H9 (cell line): ENCODE measurements at regions not wholly inside any gene's neighbourhood (a gene's known extent, or its start where the extent isn't known, plus 50 kb on each side); places are given as distances from the start of the nearest gene placed in this dataset.

Experiments
- DNase-seq: peaks from one replicate; pipeline ENCODE4 v3.0.0-alpha.2; 2017
- H2AFZ ChIP-seq: one replicate; pipeline ENCODE4 v1.6.1; 2013; ENCODE audit warnings: mild to moderate bottlenecking, low read length, control low read depth, moderate library complexity
- H2AK5ac ChIP-seq: 2 replicates; pipeline ENCODE4 v1.6.1; 2013; ENCODE audit warnings: low read length, control low read depth, mixed read lengths; ENCODE audit not compliant: insufficient read length
- H2BK120ac ChIP-seq: one replicate; pipeline ENCODE4 v1.6.1; 2013; ENCODE audit warnings: low read depth, mild to moderate bottlenecking, low read length, control low read depth, inconsistent platforms; ENCODE audit not compliant: poor library complexity, severe bottlenecking
- H2BK12ac ChIP-seq: 2 replicates; pipeline ENCODE4 v1.6.1; 2013; ENCODE audit warnings: low read length, control low read depth, mixed read lengths, low read depth; ENCODE audit not compliant: insufficient read length
- H2BK15ac ChIP-seq: 2 replicates; pipeline ENCODE4 v1.6.1; 2013; ENCODE audit warnings: low read depth, low read length, control low read depth
- H2BK20ac ChIP-seq: one replicate; pipeline ENCODE4 v1.6.1; 2013; ENCODE audit warnings: low read depth, mild to moderate bottlenecking, low read length, control low read depth, inconsistent platforms; ENCODE audit not compliant: poor library complexity, severe bottlenecking
- H2BK5ac ChIP-seq: 2 replicates; pipeline ENCODE4 v1.6.1; 2013; ENCODE audit warnings: low read length, control low read depth, mixed read lengths; ENCODE audit not compliant: insufficient read length
- H3K14ac ChIP-seq: 2 replicates; pipeline ENCODE4 v1.6.1; 2013; ENCODE audit warnings: low read length, control low read depth; ENCODE audit not compliant: insufficient read depth
- H3K18ac ChIP-seq: 2 replicates; pipeline ENCODE4 v1.6.1; 2013; ENCODE audit warnings: low read depth, mild to moderate bottlenecking, mixed read lengths, low read length, control low read depth; ENCODE audit not compliant: insufficient read length
- H3K23ac ChIP-seq: 2 replicates; pipeline ENCODE4 v1.6.1; 2013; ENCODE audit warnings: low read length, control low read depth, mixed read lengths, low read depth; ENCODE audit not compliant: insufficient read length
- H3K23me2 ChIP-seq: 2 replicates; pipeline ENCODE4 v1.6.1; 2013; ENCODE audit warnings: low read depth, mild to moderate bottlenecking, mixed read lengths, low read length, control low read depth; ENCODE audit not compliant: insufficient read length, poor library complexity, severe bottlenecking
- H3K27ac ChIP-seq: 2 replicates; pipeline ENCODE4 v1.5.1; 2013; ENCODE audit warnings: low read length, control low read depth, mixed read lengths, low read depth; ENCODE audit not compliant: insufficient read length
- H3K27me3 ChIP-seq: 2 replicates; pipeline ENCODE4 v1.6.1; 2013; ENCODE audit warnings: low read length, control low read depth, inconsistent platforms; ENCODE audit not compliant: insufficient read depth
- H3K4ac ChIP-seq: 2 replicates; pipeline ENCODE4 v1.6.1; 2013; ENCODE audit warnings: low read depth, mild to moderate bottlenecking, control low read depth, inconsistent platforms, low read length, moderate library complexity
- H3K4me1 ChIP-seq: 2 replicates; pipeline ENCODE4 v1.6.1; 2013; ENCODE audit warnings: low read length, control low read depth, inconsistent platforms; ENCODE audit not compliant: insufficient read depth
- H3K4me2 ChIP-seq: 2 replicates; pipeline ENCODE4 v1.6.1; 2013; ENCODE audit warnings: low read length, control low read depth, mixed read lengths; ENCODE audit not compliant: insufficient read length, insufficient read depth
- H3K56ac ChIP-seq: 2 replicates; pipeline ENCODE4 v1.6.1; 2013; ENCODE audit warnings: low read depth, mild to moderate bottlenecking, mixed read lengths, low read length, control low read depth; ENCODE audit not compliant: insufficient read length
- H3K79me1 ChIP-seq: 2 replicates; pipeline ENCODE4 v1.6.1; 2013; ENCODE audit warnings: low read depth, mild to moderate bottlenecking, moderate library complexity, low read length, control low read depth, inconsistent platforms; ENCODE audit not compliant: insufficient read depth, poor library complexity, severe bottlenecking
- H3K79me2 ChIP-seq: 2 replicates; pipeline ENCODE4 v1.6.1; 2013; ENCODE audit warnings: low read length, control low read depth, inconsistent platforms; ENCODE audit not compliant: insufficient read depth
- H3K9ac ChIP-seq: 2 replicates; pipeline ENCODE4 v1.6.1; 2013; ENCODE audit warnings: low read length, control low read depth, mixed read lengths; ENCODE audit not compliant: insufficient read length; ENCODE audit errors: extremely low read depth
- H3K9me3 ChIP-seq: one replicate; pipeline ENCODE4 v1.6.1; 2013; ENCODE audit warnings: low read depth, low read length, inconsistent platforms; ENCODE audit not compliant: control insufficient read depth
- H3T11ph ChIP-seq: one replicate; pipeline ENCODE4 v1.6.1; 2013; ENCODE audit warnings: mild to moderate bottlenecking, low read length, control low read depth, inconsistent platforms
- H4K20me1 ChIP-seq: one replicate; pipeline ENCODE4 v1.6.1; 2013; ENCODE audit not compliant: control insufficient read depth, insufficient read length, insufficient read depth
- H4K5ac ChIP-seq: 2 replicates; pipeline ENCODE4 v1.6.1; 2013; ENCODE audit warnings: low read depth, mild to moderate bottlenecking, mixed read lengths, low read length, control low read depth; ENCODE audit not compliant: insufficient read length
- H4K8ac ChIP-seq: replicated peaks from 2 replicates; pipeline ENCODE4 v1.6.1; 2013; ENCODE audit warnings: low read length, control low read depth, mixed read lengths, low read depth; ENCODE audit not compliant: insufficient read length
- H4K91ac ChIP-seq: 2 replicates; pipeline ENCODE4 v1.6.1; 2013; ENCODE audit warnings: low read depth, mild to moderate bottlenecking, moderate library complexity, mixed read lengths, low read length, control low read depth; ENCODE audit not compliant: insufficient read length
- H3K27ac Mint-ChIP-seq, 3 experiments: 2 replicates in 2 of 3; 3 replicates in 1 of 3; pipeline ENCODE4 v1.8.0; 2020 to 2021; ENCODE audit warnings: mixed read lengths in 3 of 3, mild to moderate bottlenecking in 1 of 3, moderate library complexity in 1 of 3
- H3K27me3 Mint-ChIP-seq: 2 replicates; pipeline ENCODE4 v1.8.0; 2021; ENCODE audit warnings: low read depth, mild to moderate bottlenecking, moderate library complexity, mixed read lengths
- H3K36me3 Mint-ChIP-seq, 3 experiments: 2 replicates in 2 of 3; 3 replicates in 1 of 3; pipeline ENCODE4 v1.8.0; 2020 to 2021; ENCODE audit warnings: low read depth in 3 of 3, mixed read lengths in 3 of 3; ENCODE audit not compliant: insufficient read depth in 1 of 3
- H3K4me1 Mint-ChIP-seq, 2 experiments: 2 replicates each; pipeline ENCODE4 v1.8.0; 2020; ENCODE audit warnings: mixed read lengths in 2 of 2
- H3K4me3 Mint-ChIP-seq, 2 experiments: 2 replicates in 1 of 2; 3 replicates in 1 of 2; pipeline ENCODE4 v1.8.0; 2020 to 2021; ENCODE audit warnings: mild to moderate bottlenecking in 2 of 2, mixed read lengths in 2 of 2, moderate library complexity in 1 of 2
- H3K9me3 Mint-ChIP-seq, 2 experiments: 2 replicates in 1 of 2; 3 replicates in 1 of 2; pipeline ENCODE4 v1.8.0; 2020; ENCODE audit warnings: mild to moderate bottlenecking in 2 of 2, mixed read lengths in 2 of 2, moderate library complexity in 1 of 2
- CTCF ChIP-seq: fragments of 200-600 bp; sonication (generic); conservative IDR thresholded peaks from 3 replicates; pipeline ENCODE4 v1.8.0; 2021; ENCODE audit warnings: antibody characterized with exemption, mild to moderate bottlenecking
- WGBS: extraction: QIAGEN DNeasy Blood & Tissue Kit; methylation state at CpG from one replicate; pipeline ENCODE4 v1.1.7; 2013; ENCODE audit warnings: missing lambda C conversion rate, low lambda C conversion rate, mixed read lengths; ENCODE audit not compliant: insufficient read length; ENCODE audit errors: extremely low coverage; 5-methylcytosine and 5-hydroxymethylcytosine counted together

- H2BK5ac ChIP-seq: no peak overlapping the region
- H3K4ac ChIP-seq: no peak overlapping the region
- H2BK120ac ChIP-seq: no peak overlapping the region
- no peak overlapping the region for H4K8ac ChIP-seq
- peaks cover 13 to 16% of the 10 kb centered on the region in 2 experiments for H3K9me3 Mint-ChIP-seq
- H3K18ac ChIP-seq: no peak overlapping the region
- no peak overlapping the region for H3K23ac ChIP-seq
- no peaks in the 10 kb centered on the region for H3K9me3 ChIP-seq
- no peak overlapping the region for H3K27ac Mint-ChIP-seq
- H3K4me3 Mint-ChIP-seq: no peak overlapping the region
- H3K27ac ChIP-seq: no peak overlapping the region
- no peaks in the 10 kb centered on the region for H3K27me3 Mint-ChIP-seq
- no CpG with 5 or more reads among the region's 5 CpGs for WGBS
- no peaks in the 10 kb centered on the region for H3K4me1 Mint-ChIP-seq
- no peak overlapping the region for H4K91ac ChIP-seq
- H3K9ac ChIP-seq: no peak overlapping the region
- no peak for TF ChIP-seq CTCF
- no peak overlapping the region for H3K14ac ChIP-seq
- H3K79me1 ChIP-seq: no peaks in the 10 kb centered on the region
- H3K23me2 ChIP-seq: no peaks in the 10 kb centered on the region
- H2AK5ac ChIP-seq: no peak overlapping the region
- H3K4me1 ChIP-seq: no peaks in the 10 kb centered on the region
- no peak overlapping the region for H3T11ph ChIP-seq
- peaks cover 0 to 10% (median 2%) of the 10 kb centered on the region in 3 experiments; a peak in 4 of 7 replicates for H3K36me3 Mint-ChIP-seq
- no peak overlapping the region for H2BK15ac ChIP-seq
- no peak overlapping the region for H2BK12ac ChIP-seq
- DNase-seq: no peak
- H4K20me1 ChIP-seq: no peaks in the 10 kb centered on the region
- no peaks in the 10 kb centered on the region for H3K79me2 ChIP-seq
- no peak overlapping the region for H2BK20ac ChIP-seq
- H3K56ac ChIP-seq: no peak overlapping the region
- no peak overlapping the region for H4K5ac ChIP-seq
- H3K27me3 ChIP-seq: no peaks in the 10 kb centered on the region
- no peak overlapping the region for H3K4me2 ChIP-seq
- H2AFZ ChIP-seq: no peak overlapping the region
Measured at GRCh38 chr12:40170593-40170992, 54.2 kb upstream of the LRRK2 start.
